Panc1 (cell line): ENCODE measurements at regions not wholly inside any gene's neighbourhood (a gene's known extent, or its start where the extent isn't known, plus 50 kb on each side); places are given as distances from the start of the nearest gene placed in this dataset.

Experiments
- CTCF ChIP-seq: fragments of 450-650 bp; IDR thresholded peaks from 2 replicates; pipeline ENCODE4 v1.5.1; 2017; ENCODE audit warnings: mild to moderate bottlenecking
- POLR2AphosphoS5 ChIP-seq: IDR thresholded peaks from 2 replicates; pipeline ENCODE4 v1.6.1; 2012; ENCODE audit warnings: mild to moderate bottlenecking, low read depth, low read length, moderate library complexity
- REST ChIP-seq, 2 experiments: IDR thresholded peaks; 2 replicates each; pipeline ENCODE4 v1.6.1; 2011 to 2012; ENCODE audit warnings: low read depth in 2 of 2, control low read depth in 1 of 2, low read length in 1 of 2, mild to moderate bottlenecking in 1 of 2, moderate library complexity in 1 of 2; ENCODE audit not compliant: insufficient read depth in 1 of 2
- TCF7L2 ChIP-seq: IDR thresholded peaks from 2 replicates; pipeline ENCODE4 v1.6.1; 2011; ENCODE audit warnings: mild to moderate bottlenecking, low read depth, low read length, inconsistent platforms

GRCh38 chr4:91795947-91796346, 507.8 kb upstream of the GRID2 start:
- no peak for TF ChIP-seq CTCF
- TF ChIP-seq REST (IDR thresholded peaks at IDR 0.05; ENCODE audit: insufficient read depth in 1 of 2, low read depth in 2 of 2, low read length in 1 of 2) = no peak
- no peak for TF ChIP-seq POLR2AphosphoS5
- TF ChIP-seq TCF7L2 = no peak
